ENCODE measurements at regions not wholly inside any gene's neighbourhood (a gene's known extent, or its start where the extent isn't known, plus 50 kb on each side); places are given as distances from the start of the nearest gene placed in this dataset.

- no peaks in the 10 kb centered on the region for H3F3A ChIP-seq (ENCODE audit: control insufficient read depth, insufficient read depth)
- no peaks in the 10 kb centered on the region for H3K9me3 ChIP-seq (ENCODE audit: control insufficient read depth, insufficient read depth, low read length)
- no peaks in the 10 kb centered on the region for H3K4me1 ChIP-seq (ENCODE audit: control insufficient read depth, low read length)
- H3K27me3 ChIP-seq (ENCODE audit: control insufficient read depth, low read length): no peaks in the 10 kb centered on the region
- H3K9me2 ChIP-seq (replicated peaks; ENCODE audit: control insufficient read depth, low read length): no peaks in the 10 kb centered on the region
- H3K79me2 ChIP-seq (ENCODE audit: control insufficient read depth, low read length): no peaks in the 10 kb centered on the region
- H3K4me2 ChIP-seq (ENCODE audit: low read length): no peak overlapping the region
- TF ChIP-seq EZH2phosphoT487 (IDR thresholded peaks at IDR 0.05; ENCODE audit: borderline replicate concordance, low read length) (no peak), CTCF (IDR thresholded peaks at IDR 0.05; ENCODE audit: low read depth, low read length, poor library complexity, severe bottlenecking) (no peak)
- no peak overlapping the region for H3K27ac ChIP-seq (ENCODE audit: low read depth, low read length)
- H4K20me1 ChIP-seq (ENCODE audit: control insufficient read depth, insufficient read depth, low read depth, low read length): no peaks in the 10 kb centered on the region
- no peak overlapping the region for H3K4me3 ChIP-seq (ENCODE audit: low read length)
- no peaks in the 10 kb centered on the region for H3K36me3 ChIP-seq (ENCODE audit: control insufficient read depth, low read length)
These were observed 140.3 kb upstream of the DLX2 start for GRCh38 chr2:172242961-172243360.

GRCh38 chr2:172244419-172245130 is 141.9 kb upstream of the DLX2 start:
- Histone ChIP-seq H3K36me3 (ENCODE audit: control insufficient read depth, low read length) (no peaks in the 10 kb centered on the region), H3K27ac (ENCODE audit: low read depth, low read length) (no peak overlapping the region), H3K9me3 (ENCODE audit: control insufficient read depth, insufficient read depth, low read length) (no peaks in the 10 kb centered on the region), H3K4me1 (ENCODE audit: control insufficient read depth, low read length) (no peaks in the 10 kb centered on the region), H3K27me3 (ENCODE audit: control insufficient read depth, low read length) (no peaks in the 10 kb centered on the region), H3K9me2 (replicated peaks; ENCODE audit: control insufficient read depth, low read length) (no peaks in the 10 kb centered on the region), H3K4me2 (ENCODE audit: low read length) (no peak overlapping the region), H3K79me2 (ENCODE audit: control insufficient read depth, low read length) (no peaks in the 10 kb centered on the region), H3F3A (ENCODE audit: control insufficient read depth, insufficient read depth) (no peaks in the 10 kb centered on the region), H3K4me3 (ENCODE audit: low read length) (no peak overlapping the region), H4K20me1 (ENCODE audit: control insufficient read depth, insufficient read depth, low read depth, low read length) (no peaks in the 10 kb centered on the region)
- no peak for TF ChIP-seq CTCF (IDR thresholded peaks at IDR 0.05; ENCODE audit: low read depth, low read length, poor library complexity, severe bottlenecking)
- no peak for TF ChIP-seq EZH2phosphoT487 (IDR thresholded peaks at IDR 0.05; ENCODE audit: borderline replicate concordance, low read length)

- H3K4me1 ChIP-seq (ENCODE audit: control insufficient read depth, low read length): no peaks in the 10 kb centered on the region
- H3K9me2 ChIP-seq (replicated peaks; ENCODE audit: control insufficient read depth, low read length): no peaks in the 10 kb centered on the region
- H3F3A ChIP-seq (ENCODE audit: control insufficient read depth, insufficient read depth): no peaks in the 10 kb centered on the region
- no peak overlapping the region for H3K4me3 ChIP-seq (ENCODE audit: low read length)
- H3K36me3 ChIP-seq (ENCODE audit: control insufficient read depth, low read length): no peaks in the 10 kb centered on the region
- no peak for TF ChIP-seq EZH2phosphoT487 (IDR thresholded peaks at IDR 0.05; ENCODE audit: borderline replicate concordance, low read length)
- TF ChIP-seq CTCF (IDR thresholded peaks at IDR 0.05; ENCODE audit: low read depth, low read length, poor library complexity, severe bottlenecking): no peak
- H3K4me2 ChIP-seq (ENCODE audit: low read length): no peak overlapping the region
- H3K9me3 ChIP-seq (ENCODE audit: control insufficient read depth, insufficient read depth, low read length): no peaks in the 10 kb centered on the region
- no peaks in the 10 kb centered on the region for H3K79me2 ChIP-seq (ENCODE audit: control insufficient read depth, low read length)
- no peak overlapping the region for H3K27ac ChIP-seq (ENCODE audit: low read depth, low read length)
- H3K27me3 ChIP-seq (ENCODE audit: control insufficient read depth, low read length): no peaks in the 10 kb centered on the region
- H4K20me1 ChIP-seq (ENCODE audit: control insufficient read depth, insufficient read depth, low read depth, low read length): no peaks in the 10 kb centered on the region
These were observed 143.9 kb upstream of the DLX2 start for GRCh38 chr2:172246649-172247048.
